HG02970 (cell line): ENCODE measurements at regions not wholly inside any gene's neighbourhood (a gene's known extent, or its start where the extent isn't known, plus 50 kb on each side); places are given as distances from the start of the nearest gene placed in this dataset.
"Not testable (repeated sequence)": the region's sequence is repeated elsewhere in the genome, so short reads cannot be mapped to it uniquely, and the experiment has no call there.

Experiments
- ATAC-seq: cut with Tn5 transposase; IDR thresholded peaks from one replicate; pipeline ENCODE4 v1.9.1; 2021; ENCODE audit warnings: mild to moderate bottlenecking, moderate library complexity, moderate number of reproducible peaks; ENCODE audit not compliant: unreplicated experiment, low FRiP score

DNA sequence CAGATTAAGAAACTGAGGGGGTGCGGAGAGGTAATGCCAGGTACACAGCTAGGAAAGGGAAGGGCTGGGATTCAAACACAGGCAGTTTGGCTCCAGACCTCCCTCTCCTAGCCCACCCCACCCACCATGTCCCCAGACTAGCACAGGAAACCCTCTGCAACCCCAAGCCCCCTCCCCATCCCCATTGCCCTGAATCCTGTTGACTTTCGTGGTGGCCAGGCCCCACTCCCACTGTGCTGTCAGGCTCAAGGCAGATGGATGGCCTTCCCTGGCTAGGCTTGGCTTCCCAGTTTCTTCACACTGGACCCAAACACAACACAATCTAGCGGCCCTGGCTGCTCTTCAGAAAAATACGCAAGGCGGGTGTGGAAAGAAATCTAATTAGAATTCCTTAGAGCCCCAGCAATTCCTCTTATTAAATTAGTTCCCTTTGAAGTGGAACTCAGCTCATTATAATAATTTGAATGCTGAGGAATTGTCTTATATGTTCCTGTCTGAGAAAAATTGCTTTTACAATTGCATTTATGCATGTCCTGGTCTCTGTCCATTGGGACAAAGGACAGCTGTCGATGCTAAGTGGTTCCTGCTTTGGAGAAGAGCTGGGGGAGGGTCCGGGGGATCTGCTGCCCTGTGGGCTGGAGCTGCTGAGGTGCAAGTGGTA, 97.4 kb downstream of the SYF2 start:
- no peak for ATAC-seq

GRCh38 chr1:25134307-25134706, 98.0 kb downstream of the SYF2 start:
- no peak for ATAC-seq

DNA sequence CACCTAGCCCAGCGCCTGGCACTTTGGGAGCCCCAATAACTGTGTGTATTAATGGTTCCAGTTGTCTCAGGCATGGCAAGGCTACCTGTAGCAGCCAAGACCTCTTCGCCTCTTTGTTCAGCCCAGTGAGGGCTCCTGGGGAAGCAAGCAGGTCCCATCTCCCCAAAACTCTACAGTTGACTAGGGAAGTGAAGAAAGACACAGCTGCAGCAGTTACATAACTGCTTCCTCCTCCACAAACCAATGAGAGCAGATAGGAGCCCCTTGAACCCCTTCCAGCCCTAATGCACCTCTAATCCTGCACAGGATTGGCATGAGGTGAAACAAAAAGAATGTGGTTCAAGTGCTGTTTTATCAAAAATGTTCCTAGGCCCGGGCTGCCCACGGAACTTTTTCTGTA, 100.5 kb downstream of the SYF2 start:
- ATAC-seq: no peak

DNA sequence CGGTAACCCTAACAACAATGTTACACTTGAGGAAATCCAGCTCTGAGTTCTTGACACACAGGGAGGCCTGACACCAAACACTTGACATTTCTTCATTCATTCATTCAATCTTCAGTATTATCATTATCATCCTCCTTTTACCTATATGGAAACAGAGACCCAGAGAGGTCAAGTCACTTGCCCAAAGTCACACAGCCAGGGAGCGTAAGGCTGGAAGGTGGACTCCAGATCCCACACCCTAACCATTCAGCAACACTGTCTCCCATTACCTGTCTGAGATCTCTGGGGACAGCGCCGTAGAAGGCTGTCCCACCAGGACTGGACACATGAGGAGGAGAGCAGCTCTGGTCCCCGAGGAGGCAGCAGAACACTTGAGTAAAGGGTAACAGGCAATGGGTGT, 101.4 kb downstream of the SYF2 start:
- no peak for ATAC-seq

DNA sequence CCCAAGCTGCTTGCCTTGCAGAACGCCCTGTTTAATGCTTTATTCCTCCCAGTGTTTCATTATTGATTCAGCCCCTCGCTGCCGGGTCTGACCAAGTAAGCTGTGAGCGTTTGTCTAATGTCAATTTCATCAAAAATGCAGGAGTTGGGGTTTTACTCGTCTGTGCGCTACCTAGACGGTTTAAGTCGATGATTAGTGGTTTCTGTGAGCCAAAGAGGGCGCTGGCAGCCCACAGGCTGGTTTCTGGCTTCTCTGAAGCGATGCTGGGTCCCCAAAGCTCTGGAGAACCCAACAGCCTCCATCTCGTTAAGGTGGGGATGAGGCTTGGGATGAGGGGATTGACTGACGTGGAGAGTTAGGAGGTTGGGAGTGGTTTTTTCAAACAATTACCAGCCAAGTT, 102.9 kb downstream of the SYF2 start:
- ATAC-seq: no peak

- ATAC-seq: peak; percentile 46
Observed at GRCh38 chr1:25128121-25128621, 104.1 kb downstream of the SYF2 start.

DNA sequence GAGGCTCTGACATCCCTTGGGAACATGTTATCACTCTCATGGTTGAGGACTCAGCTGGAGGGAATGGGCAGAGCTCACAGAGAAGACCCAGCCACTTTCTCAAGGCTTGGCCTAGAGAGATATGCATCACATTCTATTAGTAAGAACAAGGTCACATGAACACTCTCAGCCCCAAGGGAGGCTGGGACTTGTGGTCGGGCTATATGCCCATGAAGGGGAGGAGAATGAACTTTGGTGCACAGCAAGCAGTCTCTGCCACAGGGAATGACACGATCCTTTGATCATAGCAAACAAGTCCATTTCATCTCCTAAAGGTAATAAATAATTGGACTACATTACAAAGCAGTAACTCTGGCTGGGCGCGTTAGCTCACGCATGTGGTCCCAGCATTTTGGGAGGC, 105.7 kb downstream of the SYF2 start:
- ATAC-seq: no peak

DNA sequence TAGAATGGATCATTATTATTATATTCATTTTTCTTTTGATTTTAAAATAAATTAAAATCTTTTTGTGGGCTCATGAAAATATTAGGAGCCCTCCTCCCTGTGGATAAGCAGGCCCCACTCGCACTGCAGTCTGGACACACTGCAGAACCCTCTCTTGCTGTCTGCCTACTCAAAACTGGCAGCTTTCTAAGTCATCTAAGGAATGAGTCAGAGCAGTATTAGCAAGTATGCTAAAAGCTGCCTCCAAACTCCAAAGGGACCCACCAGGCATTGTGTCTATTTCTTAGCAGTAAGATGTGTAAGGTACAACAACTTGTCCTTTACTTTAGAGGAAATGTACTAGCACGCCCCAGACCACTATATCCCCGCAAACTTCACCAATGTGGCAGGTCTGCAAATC, 108.8 kb downstream of the SYF2 start:
- no peak for ATAC-seq

DNA sequence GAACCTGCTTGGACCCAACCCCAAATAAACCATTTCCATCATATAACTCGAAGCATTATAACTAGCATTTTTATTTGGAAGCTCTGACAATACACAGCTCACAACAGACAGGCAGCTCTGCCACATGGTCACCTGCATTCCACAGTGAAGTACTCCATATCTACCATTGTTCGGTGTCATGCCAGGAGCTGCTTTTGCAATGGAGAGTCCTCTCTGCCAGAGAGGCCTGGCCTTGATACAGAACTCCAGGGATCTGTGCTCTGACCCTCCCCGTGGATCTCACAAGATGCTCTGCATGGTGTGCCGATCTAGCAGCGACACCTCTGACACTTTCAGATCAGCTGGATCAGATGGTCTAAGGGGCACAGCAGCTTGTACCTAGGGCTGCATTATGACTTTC, 109.6 kb downstream of the SYF2 start:
- no peak for ATAC-seq

GRCh38 chr1:25120281-25120680, 112.0 kb downstream of the SYF2 start:
- ATAC-seq: no peak

DNA sequence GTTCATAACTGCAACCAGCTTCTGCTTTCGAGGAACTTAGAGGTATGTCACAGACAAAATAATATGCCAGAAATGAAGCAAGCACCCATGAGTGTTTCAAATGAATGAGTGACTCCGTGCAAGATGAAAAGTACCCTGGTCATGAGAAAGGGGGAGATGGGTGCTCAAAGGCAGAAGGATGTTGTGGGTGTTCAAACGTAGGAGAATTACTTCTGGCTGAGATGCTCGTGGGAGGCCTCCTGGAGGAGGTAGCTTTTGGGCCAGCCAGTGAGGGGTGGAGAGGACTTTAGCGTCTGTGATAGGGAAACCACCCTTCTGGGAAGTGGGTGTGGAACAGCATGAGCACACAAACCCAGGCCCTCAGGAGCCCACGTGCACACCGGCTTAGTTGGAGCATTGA, 113.8 kb downstream of the SYF2 start:
- ATAC-seq: no peak

GRCh38 chr1:25117233-25117823, 115.0 kb downstream of the SYF2 start:
- no peak for ATAC-seq

DNA sequence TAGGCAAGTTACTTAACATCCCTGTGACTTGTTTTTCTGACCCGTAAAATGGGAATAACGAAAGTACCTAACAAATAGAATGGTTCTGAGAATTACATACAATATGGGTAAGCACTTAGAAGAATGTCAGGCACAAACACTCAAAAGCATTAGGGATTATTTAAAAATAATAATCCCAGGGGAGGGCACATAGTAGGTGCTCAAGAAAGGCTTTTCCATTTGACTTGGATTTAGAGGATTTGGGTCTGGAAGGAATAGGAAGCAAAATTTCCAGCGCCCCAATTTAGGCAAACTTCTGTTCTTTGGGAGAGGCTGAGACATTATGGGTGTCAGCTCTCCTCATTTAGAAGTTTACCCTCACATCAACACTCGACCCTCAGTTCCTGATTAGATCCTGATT, 115.5 kb downstream of the SYF2 start:
- no peak for ATAC-seq

GRCh38 chr1:25116117-25116516, 116.2 kb downstream of the SYF2 start:
- ATAC-seq: not testable (repeated sequence)

DNA sequence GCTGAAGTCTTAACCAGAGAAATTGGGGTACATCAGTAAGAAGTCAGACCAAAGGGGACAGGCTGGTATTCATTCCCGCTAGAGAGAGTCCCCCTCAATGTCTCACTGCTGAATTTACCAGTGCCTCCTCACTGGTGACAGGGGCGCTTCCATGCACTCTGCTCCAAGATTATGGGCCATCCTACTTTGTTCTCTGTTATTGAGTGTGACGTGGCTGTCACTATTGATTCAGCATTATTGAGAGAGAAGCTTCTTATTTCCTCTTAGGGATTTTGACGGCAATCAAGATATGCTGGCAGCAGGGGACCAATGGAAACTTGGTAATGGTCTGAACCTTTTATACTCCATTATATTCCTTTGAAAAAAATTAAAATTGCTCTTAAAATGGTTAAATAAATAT, 118.6 kb downstream of the SYF2 start:
- no peak for ATAC-seq

- no peak for ATAC-seq
Observed at GRCh38 chr1:25113086-25113485, 119.2 kb downstream of the SYF2 start.

- no peak for ATAC-seq
Observed at GRCh38 chr1:25112400-25112799, 119.9 kb downstream of the SYF2 start.

DNA sequence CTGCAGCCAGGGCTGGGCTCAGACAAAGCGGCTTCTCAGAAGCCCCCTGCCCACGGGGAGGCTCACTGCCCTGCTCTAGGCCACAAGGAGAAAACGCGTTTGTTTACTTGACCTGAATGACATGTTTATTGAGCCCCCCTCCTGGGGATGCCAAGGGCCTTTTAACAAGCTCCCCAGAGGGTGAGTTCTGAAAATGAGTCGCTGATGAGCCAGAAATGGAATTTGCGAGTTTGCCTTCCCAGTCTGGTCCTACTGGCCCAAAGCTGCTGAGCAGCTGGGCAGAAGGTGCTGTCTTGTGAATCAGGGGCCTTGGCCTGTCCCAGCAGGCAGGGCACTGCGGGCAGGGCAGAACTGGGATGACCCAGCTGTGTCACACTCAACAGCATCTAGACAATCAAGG, 120.6 kb downstream of the SYF2 start:
- no peak for ATAC-seq

DNA sequence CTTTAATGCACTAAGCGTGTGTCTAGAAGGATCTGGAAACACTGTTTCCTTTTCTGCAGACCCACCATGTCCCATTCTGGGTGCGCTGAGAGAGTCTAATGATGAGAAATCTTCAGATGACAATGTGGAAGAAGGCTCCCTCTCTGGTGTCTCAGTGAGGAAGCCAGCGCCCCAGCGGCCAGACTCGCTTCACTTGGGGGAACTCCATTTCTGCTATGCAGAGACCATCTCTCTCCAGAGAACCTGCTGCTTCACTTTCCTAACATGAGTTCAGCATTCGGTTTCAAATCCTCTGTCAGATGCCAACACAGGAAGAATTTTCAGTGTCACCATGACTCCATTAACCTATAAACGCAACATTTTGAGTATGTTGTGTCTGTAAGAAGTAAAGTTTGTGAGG, 121.8 kb downstream of the SYF2 start:
- no peak for ATAC-seq

- no peak for ATAC-seq
Observed at GRCh38 chr1:25110036-25110435, 122.3 kb downstream of the SYF2 start.

DNA sequence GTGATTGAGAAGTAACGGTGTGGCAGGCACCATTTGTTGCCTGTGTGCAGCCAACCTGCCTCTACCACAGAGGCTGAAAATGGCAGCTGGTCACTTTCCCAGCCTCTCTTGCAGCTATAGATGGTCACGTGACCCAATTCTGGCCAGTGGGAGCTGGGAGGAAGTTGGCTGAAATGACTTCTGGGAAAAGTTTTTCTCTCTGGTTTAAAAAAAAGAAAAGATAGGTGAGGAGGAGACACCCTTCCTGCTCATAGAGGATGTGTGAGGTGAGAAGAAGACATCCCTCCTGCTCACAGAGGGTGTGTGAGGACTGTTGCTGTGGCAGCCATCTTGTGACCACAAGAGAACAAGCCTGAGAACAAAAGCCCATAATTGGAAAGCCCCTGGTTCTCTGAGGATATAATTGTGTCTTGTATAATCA, 122.8 kb downstream of the SYF2 start:
- no peak for ATAC-seq

DNA sequence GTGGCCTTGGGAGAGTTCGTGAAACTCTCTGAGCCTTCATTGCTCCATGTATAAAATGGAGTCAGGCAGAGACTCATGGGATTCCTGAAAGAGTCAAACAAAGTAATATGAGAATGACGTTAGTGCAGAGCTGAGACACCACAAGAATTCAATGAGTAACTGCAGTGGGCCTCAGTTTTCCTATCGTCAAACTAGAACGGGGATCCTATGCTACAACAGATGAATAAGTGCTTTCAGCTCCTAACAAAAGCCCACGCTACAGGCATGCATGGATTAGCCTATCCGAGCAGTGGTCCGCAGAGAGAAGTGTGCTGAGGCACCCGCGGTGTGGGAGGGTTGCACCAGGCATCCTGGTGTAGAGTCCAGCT, 124.7 kb downstream of the SYF2 start:
- ATAC-seq: no peak
